Esophagus squamous epithelium (tissue), 5 donors: ENCODE measurements at regions not wholly inside any gene's neighbourhood (a gene's known extent, or its start where the extent isn't known, plus 50 kb on each side); places are given as distances from the start of the nearest gene placed in this dataset.
"Not testable (repeated sequence)": the region's sequence is repeated elsewhere in the genome, so short reads cannot be mapped to it uniquely, and the experiment has no call there.

Experiments
- DNase-seq: peaks from one replicate; lab custom pipeline; 2025; lab: John Stamatoyannopoulos, UW
- H3K27ac ChIP-seq, 4 donors: fragments of 200-600 bp; sonication (generic); one replicate each; pipeline ENCODE4 v1.5.1; 2016 to 2019; ENCODE audit warnings: mild to moderate bottlenecking in 1 of 4
- H3K27me3 ChIP-seq, 4 donors: fragments of 200-600 bp; sonication (generic); 1 replicate in 3 of 4; 2 replicates in 1 of 4; pipeline versions ENCODE4 v1.5.1 to v1.6.0; 2017 to 2021; ENCODE audit warnings: antibody characterized with exemption in 1 of 4
- H3K36me3 ChIP-seq, 3 donors: fragments of 200-600 bp; sonication (generic); one replicate each; pipeline ENCODE4 v1.5.1; 2016 to 2019
- H3K4me1 ChIP-seq, 3 donors: fragments of 200-600 bp; sonication (generic); one replicate each; pipeline ENCODE4 v1.5.1; 2017 to 2019
- H3K4me3 ChIP-seq, 4 donors: fragments of 200-600 bp; sonication (generic); 1 replicate in 3 of 4; 2 replicates in 1 of 4; pipeline ENCODE4 v1.5.1; 2016 to 2019; ENCODE audit warnings: mild to moderate bottlenecking in 2 of 4, moderate library complexity in 1 of 4
- H3K9me3 ChIP-seq, 3 donors: fragments of 200-600 bp; sonication (generic); one replicate each; pipeline ENCODE4 v1.5.1; 2016 to 2019
- CTCF ChIP-seq, 6 experiments: fragments of 450-650 bp in 4 of 6; fragments of 200-600 bp in 2 of 6; sonication (generic) in 2 of 6; IDR thresholded peaks; one replicate each; pipeline ENCODE4 v1.5.1; 2016 to 2019; ENCODE audit warnings: antibody characterized with exemption in 6 of 6, mild to moderate bottlenecking in 4 of 6, moderate library complexity in 4 of 6
- POLR2A ChIP-seq, 4 donors: fragments of 450-650 bp; IDR thresholded peaks; one replicate each; pipeline ENCODE4 v1.6.1; 2017; ENCODE audit warnings: antibody characterized with exemption in 4 of 4, mild to moderate bottlenecking in 4 of 4, moderate library complexity in 3 of 4
- WGBS, 2 donors: methylation state at CpG; one replicate each; pipeline ENCODE4 v1.1.5; 2018; 5-methylcytosine and 5-hydroxymethylcytosine counted together
- intact Hi-C: fragments of 100-400 bp; cut with DNase I; formaldehyde crosslinking; loops from one replicate; pipeline ENCODE4 v1.15.0; 2022
- donor health status: DM: yes; HTN: yes; CAD: no.

DNA sequence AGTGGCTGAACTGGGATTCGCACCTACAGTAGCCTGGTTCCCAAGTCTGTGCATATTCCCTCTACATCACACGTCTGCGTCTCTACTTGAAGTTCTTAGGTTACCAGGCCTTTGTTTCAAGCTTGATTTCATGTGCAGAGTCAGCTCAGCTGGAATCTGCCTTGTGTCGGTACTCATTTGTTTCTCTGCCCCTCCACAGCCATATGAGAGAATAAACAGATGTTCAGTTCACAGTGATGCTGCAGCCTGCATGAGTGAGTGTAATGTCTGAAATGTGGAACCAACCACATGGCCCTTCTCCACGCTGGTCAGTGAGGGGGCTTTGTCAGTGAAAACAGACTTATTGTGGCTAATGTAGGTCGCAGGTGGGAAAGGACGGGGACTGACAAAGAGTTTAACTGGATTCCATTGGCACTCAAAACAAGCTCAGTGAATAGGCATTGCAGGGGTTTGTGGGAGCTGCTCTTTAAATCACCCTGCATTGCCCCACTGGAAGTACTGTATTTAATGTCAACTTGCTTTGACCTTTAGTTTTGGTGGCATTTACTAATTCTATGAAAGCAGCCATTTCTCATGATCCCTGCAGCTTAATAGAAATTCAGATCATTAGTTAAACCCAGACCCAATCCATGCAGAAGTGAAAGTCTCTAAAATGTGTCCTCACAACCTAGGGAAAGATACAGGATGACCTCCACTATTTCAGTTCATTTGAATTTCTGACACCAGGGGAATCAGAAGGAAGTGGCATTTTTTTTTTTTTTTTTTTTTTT lies 136.4 kb upstream of the FAM78B start:
- H3K36me3 ChIP-seq, result no peaks in the 10 kb centered on the region
- no peaks in the 10 kb centered on the region for H3K27me3 ChIP-seq
- intact Hi-C loops, result no loop called here
- TF ChIP-seq CTCF (IDR thresholded peaks at IDR 0.05) (no peak), POLR2A (IDR thresholded peaks at IDR 0.05) (no peak)
- no peak overlapping the region for H3K4me3 ChIP-seq
- H3K27ac ChIP-seq, result no peak overlapping the region
- WGBS, 2 donors, result 63 to 68% methylated on average over 4 to 7 of the region's 7 CpGs
- no peaks in the 10 kb centered on the region for H3K9me3 ChIP-seq
- H3K4me1 ChIP-seq, result no peaks in the 10 kb centered on the region
- DNase-seq, result no peak

DNA sequence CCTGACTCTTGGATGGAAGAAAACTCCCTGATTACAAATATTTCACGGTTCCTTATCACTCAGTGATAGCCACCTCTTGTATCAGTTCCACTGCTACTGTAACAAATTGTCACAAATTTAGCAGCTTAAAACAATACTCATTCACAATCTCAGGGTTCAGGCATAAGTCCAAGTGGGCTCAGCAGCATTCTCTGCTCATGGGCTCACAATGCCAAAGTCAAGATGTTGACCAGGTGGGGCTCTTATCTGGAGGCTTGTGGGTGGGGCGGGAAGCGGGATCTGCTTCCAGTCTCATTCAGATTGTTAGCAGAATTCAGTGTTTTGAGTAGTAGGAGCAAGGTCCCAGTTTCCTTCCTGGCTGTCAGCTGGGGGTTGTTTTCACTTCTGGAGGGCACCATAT lies 137.3 kb upstream of the FAM78B start:
- TF ChIP-seq CTCF (IDR thresholded peaks at IDR 0.05), result no peak
- no peak for TF ChIP-seq POLR2A (IDR thresholded peaks at IDR 0.05)
- Histone ChIP-seq H3K4me3 (no peak overlapping the region), H3K27me3 (no peaks in the 10 kb centered on the region), H3K9me3 (no peaks in the 10 kb centered on the region), H3K36me3 (no peaks in the 10 kb centered on the region), H3K27ac (no peak overlapping the region), H3K4me1 (no peaks in the 10 kb centered on the region)
- intact Hi-C loops, result no loop called here
- no peak for DNase-seq
- 68 to 82% methylated on average over 3 of the region's 3 CpGs for WGBS, 2 donors

DNA sequence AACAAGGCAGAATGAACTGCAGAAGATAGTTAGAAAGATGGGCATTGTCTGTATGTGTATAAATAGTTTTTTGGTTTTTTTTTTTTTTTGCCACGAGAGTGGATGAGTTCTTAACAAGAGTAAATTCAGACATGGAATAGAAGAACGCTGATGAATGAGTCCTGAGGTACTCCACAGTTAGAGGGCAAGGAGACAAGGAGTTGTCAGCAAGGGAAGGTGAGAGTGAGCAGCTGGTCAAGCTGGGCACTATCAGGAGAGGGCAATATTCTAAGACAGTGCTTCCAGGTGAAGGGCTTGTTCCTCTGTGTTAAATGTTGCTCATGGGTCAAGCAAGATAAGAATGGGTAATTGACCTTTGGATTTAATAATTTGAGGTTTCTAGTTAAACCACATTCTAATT lies 138.6 kb upstream of the FAM78B start:
- no peak overlapping the region for H3K27ac ChIP-seq
- WGBS, 2 donors, result 40 to 47% methylated on average over 2 of the region's 2 CpGs
- H3K4me3 ChIP-seq, result no peak overlapping the region
- no peak for DNase-seq
- H3K9me3 ChIP-seq, result no peaks in the 10 kb centered on the region
- no peaks in the 10 kb centered on the region for H3K36me3 ChIP-seq
- no peaks in the 10 kb centered on the region for H3K4me1 ChIP-seq
- TF ChIP-seq CTCF (IDR thresholded peaks at IDR 0.05) (no peak), POLR2A (IDR thresholded peaks at IDR 0.05) (no peak)
- no peaks in the 10 kb centered on the region for H3K27me3 ChIP-seq
- intact Hi-C loops, result no loop called here

DNA sequence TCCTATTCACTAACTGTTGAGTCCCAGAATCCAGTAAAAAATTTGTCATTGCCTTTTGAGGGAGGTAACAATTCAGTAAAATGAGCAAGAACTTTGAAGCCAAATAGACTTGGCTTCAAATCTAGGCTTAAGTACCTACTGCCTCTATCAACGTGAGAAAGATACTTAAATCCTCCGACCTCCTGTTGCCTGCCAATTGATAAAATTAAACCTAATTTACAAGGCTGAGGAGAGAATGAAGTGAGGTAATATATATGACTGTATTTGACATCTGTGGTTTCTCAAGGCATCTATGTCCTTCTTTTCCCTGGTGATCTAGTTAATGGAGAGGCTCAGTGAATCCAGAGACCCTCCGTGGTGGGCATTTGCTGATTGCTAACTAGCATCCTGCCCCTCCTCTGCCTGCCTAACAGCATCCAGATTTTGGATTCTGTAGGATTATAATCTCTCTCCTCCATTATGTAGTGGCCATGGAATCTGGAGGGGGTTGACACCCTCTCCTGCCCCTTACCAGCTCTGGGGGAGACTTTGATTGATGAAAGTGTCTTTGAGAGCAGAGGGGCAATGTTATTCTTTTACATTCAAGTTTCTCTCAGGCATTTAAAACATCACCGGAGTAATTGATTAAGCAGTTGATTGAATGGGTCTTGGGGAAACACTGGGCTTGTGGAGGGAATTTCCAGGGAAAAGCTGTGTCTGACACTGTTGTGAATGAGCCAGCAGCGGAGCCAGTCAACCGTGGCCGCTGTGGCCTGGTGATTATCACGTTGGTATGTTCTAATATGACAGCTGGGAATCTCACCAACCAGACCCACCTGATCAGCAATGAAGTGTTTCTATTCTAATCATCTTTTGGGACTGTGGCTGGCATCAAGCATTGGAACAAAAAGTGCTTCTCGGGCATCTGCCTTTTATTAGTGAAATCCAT lies 140.7 kb upstream of the FAM78B start:
- no peak overlapping the region for H3K4me3 ChIP-seq
- intact Hi-C loops, result no loop called here
- no peak for DNase-seq
- no peaks in the 10 kb centered on the region for H3K27me3 ChIP-seq
- H3K36me3 ChIP-seq, result no peaks in the 10 kb centered on the region
- no peaks in the 10 kb centered on the region for H3K4me1 ChIP-seq
- TF ChIP-seq POLR2A (IDR thresholded peaks at IDR 0.05), result no peak
- TF ChIP-seq CTCF (IDR thresholded peaks at IDR 0.05), result no peak
- no peaks in the 10 kb centered on the region for H3K9me3 ChIP-seq
- 33 to 48% methylated on average over 9 of the region's 9 CpGs for WGBS, 2 donors
- H3K27ac ChIP-seq, result no peak overlapping the region

- H3K36me3 ChIP-seq, H3K4me3 ChIP-seq, H3K27ac ChIP-seq, H3K27me3 ChIP-seq, intact Hi-C loops, H3K4me1 ChIP-seq, H3K9me3 ChIP-seq, DNase-seq: not testable (repeated sequence)
- 68% methylated on average over 4 of the region's 5 CpGs; no CpG with 5 or more reads in 1 of the 2 donors for WGBS, 2 donors
Observed at GRCh38 chr1:166316306-166316705, 149.5 kb upstream of the FAM78B start.
